ENCODE measurements at regions not wholly inside any gene's neighbourhood (a gene's known extent, or its start where the extent isn't known, plus 50 kb on each side); places are given as distances from the start of the nearest gene placed in this dataset.

DNA sequence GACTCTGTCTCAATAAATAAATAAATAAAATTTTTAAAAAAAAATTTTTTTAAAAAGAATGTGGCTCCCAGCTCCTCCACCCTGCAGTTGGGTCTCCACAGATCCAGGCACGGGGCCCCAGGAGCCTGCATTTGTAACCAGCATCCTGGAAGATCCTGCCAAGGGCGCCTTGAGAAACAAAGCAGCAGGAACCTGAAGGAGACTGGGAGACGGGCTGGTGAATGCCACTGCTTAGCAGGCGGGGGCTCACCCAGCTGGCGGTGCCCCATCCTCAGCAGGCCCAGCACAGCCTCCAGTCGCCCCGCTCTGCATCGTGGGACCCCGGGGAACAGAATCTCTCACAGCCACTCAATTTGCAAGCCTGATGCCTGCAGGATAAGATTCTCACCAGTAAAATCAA, 187.5 kb upstream of the SALL3 start:
- TF ChIP-seq, protein P1, sequence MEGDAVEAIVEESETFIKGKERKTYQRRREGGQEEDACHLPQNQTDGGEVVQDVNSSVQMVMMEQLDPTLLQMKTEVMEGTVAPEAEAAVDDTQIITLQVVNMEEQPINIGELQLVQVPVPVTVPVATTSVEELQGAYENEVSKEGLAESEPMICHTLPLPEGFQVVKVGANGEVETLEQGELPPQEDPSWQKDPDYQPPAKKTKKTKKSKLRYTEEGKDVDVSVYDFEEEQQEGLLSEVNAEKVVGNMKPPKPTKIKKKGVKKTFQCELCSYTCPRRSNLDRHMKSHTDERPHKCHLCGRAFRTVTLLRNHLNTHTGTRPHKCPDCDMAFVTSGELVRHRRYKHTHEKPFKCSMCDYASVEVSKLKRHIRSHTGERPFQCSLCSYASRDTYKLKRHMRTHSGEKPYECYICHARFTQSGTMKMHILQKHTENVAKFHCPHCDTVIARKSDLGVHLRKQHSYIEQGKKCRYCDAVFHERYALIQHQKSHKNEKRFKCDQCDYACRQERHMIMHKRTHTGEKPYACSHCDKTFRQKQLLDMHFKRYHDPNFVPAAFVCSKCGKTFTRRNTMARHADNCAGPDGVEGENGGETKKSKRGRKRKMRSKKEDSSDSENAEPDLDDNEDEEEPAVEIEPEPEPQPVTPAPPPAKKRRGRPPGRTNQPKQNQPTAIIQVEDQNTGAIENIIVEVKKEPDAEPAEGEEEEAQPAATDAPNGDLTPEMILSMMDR (IDR thresholded peaks at IDR 0.05; ENCODE audit: poor library complexity, severe bottlenecking), result no peak
- TF ChIP-seq TAF1 (IDR thresholded peaks at IDR 0.05; ENCODE audit: low read depth) (no peak), EZH2 (IDR thresholded peaks at IDR 0.05; ENCODE audit: borderline replicate concordance, insufficient read depth, low read length, poor library complexity, severe bottlenecking) (no peak), SMC3 (conservative IDR thresholded peaks at IDR 0.05; ENCODE audit: poor library complexity) (no peak), REST (IDR thresholded peaks at IDR 0.05; ENCODE audit: borderline replicate concordance) (no peak), RAD21 (conservative IDR thresholded peaks at IDR 0.05) (no peak), POLR2AphosphoS5 (IDR thresholded peaks at IDR 0.05) (no peak), MXI1 (conservative IDR thresholded peaks at IDR 0.05; ENCODE audit: poor library complexity, severe bottlenecking) (no peak), EP300 (conservative IDR thresholded peaks at IDR 0.05; ENCODE audit: poor library complexity, severe bottlenecking) (no peak)
